NB4 (cell line): ENCODE measurements at regions not wholly inside any gene's neighbourhood (a gene's known extent, or its start where the extent isn't known, plus 50 kb on each side); places are given as distances from the start of the nearest gene placed in this dataset.

ENCODE experiments used
- DNase-seq: peaks from one replicate; pipeline ENCODE4 v3.0.0; 2010; ENCODE audit warnings: low read depth
- H3K4me3 ChIP-seq: one replicate; pipeline ENCODE4 v1.5.1; 2011; ENCODE audit warnings: mild to moderate bottlenecking, low read depth, low read length, moderate library complexity
- CTCF ChIP-seq: IDR thresholded peaks from one replicate; pipeline ENCODE4 v1.5.1; 2012; ENCODE audit warnings: low read depth, low read length
- MAX ChIP-seq: IDR thresholded peaks from 2 replicates; pipeline ENCODE4 v1.6.1; 2011; ENCODE audit warnings: low read depth, low read length
- MYC ChIP-seq: IDR thresholded peaks from 2 replicates; pipeline ENCODE4 v1.6.1; 2011; ENCODE audit warnings: low read depth, low read length
- POLR2A ChIP-seq: IDR thresholded peaks from 2 replicates; pipeline ENCODE4 v1.6.1; 2011; ENCODE audit warnings: mild to moderate bottlenecking; ENCODE audit not compliant: insufficient read length; ENCODE audit errors: extremely low read depth

GRCh38 chr3:28186748-28187147, 54.7 kb upstream of the CMC1 start:
- H3K4me3 ChIP-seq: no peak overlapping the region
- no peak for DNase-seq
- TF ChIP-seq POLR2A (no peak), CTCF (no peak), MAX (no peak), MYC (no peak)

- no peak for TF ChIP-seq POLR2A
- no peak for TF ChIP-seq MYC
- no peak for TF ChIP-seq MAX
- TF ChIP-seq CTCF: no peak
- DNase-seq: peak; percentile 64
Measured at GRCh38 chr3:28188686-28189085, 52.7 kb upstream of the CMC1 start.

GRCh38 chr3:28191363-28191762, 50.1 kb upstream of the CMC1 start:
- no peak overlapping the region for H3K4me3 ChIP-seq
- no peak for TF ChIP-seq POLR2A
- no peak for DNase-seq

More at GRCh38 chr3:28188686-28189085, 52.7 kb upstream of the CMC1 start:
- H3K4me3 ChIP-seq: no peak overlapping the region
